Stimulated activated CD4-positive, alpha-beta T cell treated with anti-CD3 and anti-CD28 coated beads, Interleukin-12 subunit alpha, Interleukin-12 subunit beta, amount 100 ng/mL, for 4 hours (primary cell): ENCODE measurements at regions not wholly inside any gene's neighbourhood (a gene's known extent, or its start where the extent isn't known, plus 50 kb on each side); places are given as distances from the start of the nearest gene placed in this dataset.
"Not testable (repeated sequence)": the region's sequence is repeated elsewhere in the genome, so short reads cannot be mapped to it uniquely, and the experiment has no call there.

Experiments
- DNase-seq: peaks from one replicate; pipeline ENCODE4 v3.0.0-alpha.2; 2020

- DNase-seq, result no peak
Measured at GRCh38 chr4:10879411-10880110, 195.0 kb upstream of the CLNK start.

DNA sequence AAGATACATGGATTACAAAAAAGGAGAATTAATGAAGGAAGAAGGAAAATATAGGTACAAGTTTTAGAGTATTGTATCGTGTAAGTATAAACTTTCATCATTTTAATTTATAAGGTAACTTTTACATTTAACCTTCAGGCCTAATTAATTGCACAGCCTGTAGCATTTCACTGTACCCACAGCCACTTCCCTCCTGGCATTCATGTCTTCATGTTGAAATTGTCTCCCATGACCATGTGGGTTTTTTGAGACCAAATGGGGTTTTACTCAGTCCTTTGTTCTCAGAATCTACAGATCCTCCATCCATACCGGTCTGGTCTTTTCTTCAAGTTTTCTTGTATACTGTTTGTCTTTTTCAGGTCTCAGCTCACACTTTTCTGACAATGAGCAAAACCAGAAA lies 194.3 kb upstream of the CLNK start:
- no peak for DNase-seq

DNA sequence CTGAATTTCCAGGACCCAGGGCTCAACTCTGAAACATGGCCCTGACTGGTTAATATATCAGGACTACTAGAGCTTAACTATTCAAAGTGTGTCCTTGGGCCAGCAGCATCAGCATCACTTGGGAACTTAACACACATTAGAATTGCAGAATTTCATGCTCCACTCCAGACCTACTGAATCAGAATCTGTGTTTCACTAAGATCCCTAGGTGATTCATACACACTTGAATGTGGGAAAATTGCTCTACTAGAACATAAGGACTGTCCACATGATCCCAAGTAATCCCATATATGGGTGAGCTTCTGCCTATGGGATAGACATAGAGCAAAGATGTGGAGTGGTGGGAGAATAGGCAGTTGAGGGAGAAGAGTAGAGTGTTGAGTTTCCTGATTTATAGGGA lies 192.5 kb upstream of the CLNK start:
- DNase-seq, result no peak

DNA sequence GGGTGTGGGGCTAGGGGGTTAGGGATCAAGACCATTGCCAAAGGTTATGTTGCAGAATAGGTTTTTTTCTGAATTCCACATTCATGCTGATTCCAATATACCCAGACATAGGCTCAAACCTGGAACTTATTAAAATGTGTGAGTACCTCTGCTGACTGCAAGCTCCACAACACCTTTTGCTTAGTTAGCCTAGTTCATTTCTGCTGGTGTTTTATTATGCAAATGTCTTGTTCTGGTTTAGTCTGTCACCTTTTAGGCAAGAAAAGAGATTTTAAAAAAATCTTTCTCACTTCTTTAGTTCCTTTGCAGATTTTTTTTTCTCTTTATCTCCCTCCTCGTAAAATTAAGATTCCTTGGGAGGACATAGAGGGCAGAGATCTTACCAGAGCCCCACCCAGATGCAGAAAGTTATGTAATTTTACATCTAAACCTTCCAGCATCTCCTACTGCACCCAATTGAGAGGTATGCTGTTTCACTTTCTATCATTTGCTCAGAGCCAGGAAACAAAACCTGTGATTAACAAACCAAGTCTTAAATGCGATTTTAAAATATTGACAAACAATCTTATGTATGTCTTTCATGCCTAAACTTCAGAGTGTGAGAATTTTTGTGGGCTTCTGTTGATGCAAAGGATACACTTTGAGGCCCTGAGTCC lies 190.7 kb upstream of the CLNK start:
- no peak for DNase-seq

- no peak for DNase-seq
Measured at GRCh38 chr4:10873809-10874208, 189.2 kb upstream of the CLNK start.

DNA sequence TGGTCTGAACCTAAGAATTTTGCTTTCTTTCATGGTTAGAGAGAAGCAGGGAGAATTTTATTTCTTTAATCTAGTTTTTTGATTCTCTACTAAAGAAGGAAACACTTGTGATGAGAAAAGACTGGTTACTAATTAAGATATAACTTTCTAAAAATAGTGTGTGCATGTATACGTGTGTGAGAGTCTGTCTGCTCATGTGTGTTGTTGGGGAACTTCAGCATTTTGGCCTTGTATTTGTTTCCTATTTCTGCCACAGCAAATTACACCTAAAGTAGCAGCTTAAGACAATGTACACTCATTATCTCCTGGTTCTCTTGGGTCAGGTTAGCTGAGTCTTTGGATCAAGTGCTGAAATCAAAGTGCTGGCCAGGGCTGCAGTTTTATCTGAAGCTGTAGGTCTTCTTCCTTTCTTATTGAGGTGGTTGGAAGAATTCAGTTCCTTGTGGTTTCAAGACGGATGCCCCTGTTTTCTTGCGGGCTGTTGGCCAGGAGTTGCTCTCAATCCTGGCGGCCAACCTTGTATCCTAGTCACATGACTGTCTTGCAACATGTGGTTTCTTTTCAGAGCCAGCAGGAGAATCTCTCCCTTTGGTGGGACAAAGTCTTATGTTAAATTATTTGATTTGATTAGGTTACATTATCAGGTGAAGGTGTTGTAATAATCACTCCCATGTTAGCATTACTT lies 188.4 kb upstream of the CLNK start:
- DNase-seq, result no peak

- DNase-seq, result no peak
Measured at GRCh38 chr4:10866666-10867065, 182.1 kb upstream of the CLNK start.

GRCh38 chr4:10861036-10861435 lies 176.5 kb upstream of the CLNK start:
- no peak for DNase-seq

GRCh38 chr4:10856271-10856782 lies 171.8 kb upstream of the CLNK start:
- DNase-seq, result no peak

DNA sequence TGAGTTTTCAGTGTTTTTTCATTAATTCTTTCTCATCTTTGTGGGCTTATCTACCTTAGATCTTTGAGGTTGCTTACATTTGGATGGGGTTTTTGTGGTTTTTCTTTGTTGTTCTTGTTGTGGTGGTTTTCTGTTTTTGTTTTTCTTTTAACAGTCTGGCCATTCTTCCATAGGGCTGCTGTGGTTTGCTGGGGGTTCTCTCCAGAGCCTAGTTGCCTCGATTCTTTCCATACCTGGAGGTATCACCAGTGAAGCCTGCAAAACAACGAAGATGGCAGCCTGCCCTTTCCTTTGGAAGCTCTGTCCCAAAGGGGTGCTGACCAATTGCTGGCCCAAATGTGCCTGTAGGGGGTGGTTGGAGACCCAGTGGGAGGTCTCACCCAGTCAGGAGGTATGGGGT lies 168.6 kb upstream of the CLNK start:
- DNase-seq, result no peak

- DNase-seq, result no peak
Measured at GRCh38 chr4:10841697-10842096, 157.1 kb upstream of the CLNK start.

DNA sequence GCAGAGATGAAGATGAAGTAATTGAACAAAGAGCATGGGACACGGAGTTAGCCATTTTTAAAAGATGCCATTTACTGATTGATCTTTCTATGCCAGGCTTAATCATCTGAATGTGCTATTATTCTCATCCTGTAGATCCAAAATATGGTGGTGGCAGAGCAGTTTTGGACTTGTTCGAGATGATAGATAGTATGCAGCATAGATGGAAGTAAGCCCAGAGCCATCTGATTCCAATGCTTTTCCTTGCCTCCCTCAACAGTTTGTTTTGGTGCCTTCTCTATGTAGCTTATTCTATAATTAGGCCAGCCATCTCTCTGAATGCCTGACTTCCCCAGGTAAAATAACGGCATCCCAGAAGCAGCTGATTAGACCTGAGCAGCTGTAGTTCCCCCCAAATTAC lies 152.6 kb upstream of the CLNK start:
- no peak for DNase-seq

DNA sequence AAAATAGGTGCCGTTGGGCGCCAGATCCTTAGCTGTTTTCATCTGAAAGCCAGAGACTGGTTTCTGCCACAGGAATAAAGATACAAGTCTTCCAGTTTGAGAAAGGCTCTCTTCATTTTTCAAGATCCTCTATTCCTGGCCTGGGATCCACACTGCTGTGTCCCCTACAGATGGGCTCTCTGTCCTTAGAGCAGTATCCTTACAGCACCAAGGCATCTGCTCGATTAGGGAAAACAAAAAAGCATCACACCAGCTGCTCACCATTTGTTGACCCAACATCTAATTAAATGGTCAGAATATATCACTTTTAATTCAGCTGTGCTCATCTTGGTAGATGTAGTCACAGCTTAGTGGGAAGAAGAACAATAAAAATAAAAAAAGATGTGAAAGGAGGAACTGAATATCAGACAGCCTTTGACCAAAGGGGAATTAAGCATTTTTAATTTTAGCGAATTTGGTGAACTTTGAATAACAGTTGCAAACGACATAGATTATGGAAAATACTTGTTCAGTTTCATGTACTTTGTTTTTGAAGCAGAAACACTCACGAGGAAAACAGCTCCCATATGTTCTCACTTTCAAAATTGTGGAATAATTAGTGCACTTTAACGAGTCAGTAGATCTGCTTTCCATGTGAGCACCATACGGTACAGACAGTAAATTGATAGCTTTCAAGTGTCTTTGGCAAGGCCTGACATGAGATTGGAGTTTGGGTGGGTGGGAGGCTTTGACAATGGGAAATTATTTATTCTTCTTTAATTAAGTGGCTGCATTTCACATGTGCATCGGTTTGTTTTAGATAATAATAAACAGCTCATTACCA lies 148.4 kb upstream of the CLNK start:
- no peak for DNase-seq

DNA sequence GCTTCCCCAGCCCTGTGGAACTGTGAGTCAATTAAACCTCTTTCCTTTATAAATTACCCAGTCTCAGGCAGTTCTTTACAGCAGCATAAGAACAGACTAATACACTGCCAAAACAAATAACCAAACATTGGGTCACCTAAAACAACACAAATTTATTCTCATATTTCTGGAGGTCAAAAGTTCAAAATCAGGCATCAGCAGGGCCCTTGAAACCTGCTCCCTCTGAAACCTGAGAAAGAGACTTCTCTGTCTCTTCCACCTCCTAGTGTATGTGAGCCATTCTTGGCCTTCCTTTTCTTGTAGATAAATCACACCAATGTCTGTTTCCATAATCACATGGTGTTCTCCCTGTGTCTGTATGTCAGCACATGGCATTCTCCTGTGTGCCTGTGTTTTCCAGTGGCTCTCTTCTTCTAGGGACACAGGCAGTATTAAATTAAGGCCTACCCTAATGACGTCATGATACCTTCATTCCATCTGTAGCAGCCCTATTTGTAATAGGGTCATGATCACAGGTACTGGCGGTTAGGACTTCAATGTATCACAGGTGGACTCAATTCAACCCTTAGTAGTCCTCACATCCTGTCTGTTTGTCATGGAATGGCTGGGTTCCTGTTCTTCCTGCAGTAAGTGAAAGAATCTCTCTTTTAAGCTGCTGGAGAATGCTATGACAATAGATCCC lies 147.3 kb upstream of the CLNK start:
- no peak for DNase-seq

DNA sequence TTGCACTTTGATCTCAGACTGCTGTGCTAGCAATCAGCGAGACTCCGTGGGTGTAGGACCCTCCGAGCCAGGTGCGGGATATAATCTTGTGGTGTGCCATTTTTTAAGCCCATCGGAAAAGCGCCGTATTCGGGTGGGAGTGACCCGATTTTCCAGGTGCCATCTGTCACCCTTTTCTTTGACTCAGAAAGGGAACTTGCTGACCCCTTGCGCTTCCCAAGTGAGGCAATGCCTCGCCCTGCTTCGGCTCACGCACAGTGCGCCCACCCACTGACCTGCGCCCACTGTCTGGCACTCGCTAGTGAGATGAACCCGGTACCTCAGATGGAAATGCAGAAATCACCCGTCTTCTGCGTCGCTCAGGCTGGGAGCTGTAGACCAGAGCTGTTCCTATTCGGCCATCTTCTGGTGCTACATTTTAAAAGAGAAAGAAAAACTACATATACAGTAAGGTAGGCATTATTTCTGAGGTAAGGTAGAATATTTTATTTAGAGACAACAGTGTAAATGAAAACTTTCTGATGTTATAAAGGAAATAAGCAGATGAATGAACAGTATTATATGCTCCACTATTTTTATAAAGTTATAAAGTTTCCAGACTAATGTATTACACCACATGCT lies 144.5 kb upstream of the CLNK start:
- not testable (repeated sequence) for DNase-seq

DNA sequence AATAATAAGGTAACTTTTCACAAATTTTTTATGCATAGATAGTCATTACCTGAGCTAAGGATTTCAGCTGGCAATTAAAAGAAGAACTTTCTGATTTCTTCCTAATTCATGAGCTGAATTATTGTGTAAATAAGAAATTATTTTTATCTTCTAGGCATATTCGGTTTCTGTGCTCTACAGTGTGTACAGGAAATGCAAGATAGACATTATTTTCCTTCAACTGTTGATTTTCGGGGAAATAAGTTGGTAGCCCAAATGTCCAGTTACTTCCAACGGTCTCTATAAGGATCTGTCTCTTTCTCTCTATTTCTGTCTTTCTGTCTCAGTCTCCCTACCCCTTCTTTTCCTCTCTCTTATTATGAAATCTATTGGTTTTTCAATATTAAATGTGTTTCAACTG lies 137.3 kb upstream of the CLNK start:
- no peak for DNase-seq

DNA sequence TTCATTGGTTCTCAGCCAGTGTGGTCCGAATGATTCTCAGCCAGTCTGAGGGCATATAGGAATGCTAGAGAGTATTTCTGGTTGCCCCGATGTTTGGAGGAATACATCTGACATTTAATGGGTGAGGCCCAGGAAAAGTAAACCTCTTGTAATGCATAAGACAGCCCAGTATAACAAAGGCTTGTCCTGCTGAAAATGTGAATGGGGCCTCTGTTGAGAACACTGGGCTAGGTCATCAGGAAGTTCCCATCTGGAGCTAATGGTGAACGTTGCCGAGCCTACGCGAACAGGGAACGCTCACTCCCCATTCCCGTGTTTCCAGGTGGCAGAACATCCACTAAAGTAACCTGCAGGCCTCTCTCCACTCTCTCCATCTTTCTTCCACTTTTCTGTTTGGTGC lies 132.0 kb upstream of the CLNK start:
- no peak for DNase-seq

GRCh38 chr4:10811991-10812390 lies 127.4 kb upstream of the CLNK start:
- no peak for DNase-seq

GRCh38 chr4:10810411-10810810 lies 125.8 kb upstream of the CLNK start:
- DNase-seq, result no peak

GRCh38 chr4:10809905-10810304 lies 125.3 kb upstream of the CLNK start:
- no peak for DNase-seq

DNA sequence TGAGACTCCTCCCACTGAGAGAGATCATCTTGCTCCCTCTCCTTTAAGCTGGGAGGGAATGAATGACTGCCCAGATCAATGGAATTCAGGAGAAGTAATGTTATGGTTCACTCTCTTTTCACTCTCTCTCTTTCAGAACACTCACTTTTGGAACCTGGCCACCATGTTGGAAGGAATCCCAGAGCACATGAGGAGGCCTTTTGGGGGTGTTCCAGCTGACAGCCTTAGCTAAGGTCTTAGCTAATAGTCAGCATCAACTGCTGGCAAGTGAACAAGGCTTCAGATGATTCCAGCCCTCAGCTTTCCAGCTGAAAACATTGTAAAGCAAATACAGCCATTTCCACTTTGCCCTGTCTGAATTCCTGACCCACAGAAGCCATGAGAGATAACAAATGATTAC lies 124.0 kb upstream of the CLNK start:
- DNase-seq, result no peak

GRCh38 chr4:10806953-10807645 lies 122.5 kb upstream of the CLNK start:
- DNase-seq, result no peak
